Astrocyte (in vitro differentiated cells and primary cell): ENCODE measurements at regions not wholly inside any gene's neighbourhood (a gene's known extent, or its start where the extent isn't known, plus 50 kb on each side); places are given as distances from the start of the nearest gene placed in this dataset.
"Not testable (repeated sequence)": the region's sequence is repeated elsewhere in the genome, so short reads cannot be mapped to it uniquely, and the experiment has no call there.

Source experiments
- DNase-seq: peaks from one replicate; pipeline ENCODE4 v3.0.0-alpha.2; 2010; ENCODE audit warnings: low read depth
- FAIRE-seq: peaks from 2 replicates; lab custom pipeline; 2011; peaks lifted over from hg19 to GRCh38; lab: Jason Lieb, UNC
- H2AFZ ChIP-seq: 2 replicates; pipeline ENCODE4 v1.6.0; 2012; ENCODE audit warnings: low read depth, low read length, inconsistent platforms
- H3K27ac ChIP-seq: 2 replicates; pipeline ENCODE4 v1.5.1; 2011; ENCODE audit warnings: low read depth, low read length, inconsistent platforms
- H3K27me3 ChIP-seq: 2 replicates; pipeline ENCODE4 v1.6.0; 2011; ENCODE audit warnings: low read length, inconsistent platforms; ENCODE audit not compliant: insufficient read depth
- H3K36me3 ChIP-seq: 2 replicates; pipeline ENCODE4 v1.5.1; 2011; ENCODE audit warnings: low read length, inconsistent platforms; ENCODE audit not compliant: insufficient read depth
- H3K4me1 ChIP-seq: 2 replicates; pipeline ENCODE4 v1.5.1; 2011; ENCODE audit warnings: low read length, inconsistent platforms; ENCODE audit not compliant: insufficient read depth
- H3K4me2 ChIP-seq: 2 replicates; pipeline ENCODE4 v1.6.0; 2012; ENCODE audit warnings: low read length, inconsistent platforms
- H3K4me3 ChIP-seq: 2 replicates; pipeline ENCODE4 v1.5.1; 2011; ENCODE audit warnings: low read depth, mild to moderate bottlenecking, low read length, inconsistent platforms; ENCODE audit not compliant: insufficient read depth
- H3K79me2 ChIP-seq: 2 replicates; pipeline ENCODE4 v1.6.0; 2012; ENCODE audit warnings: mild to moderate bottlenecking, low read length, inconsistent platforms; ENCODE audit not compliant: insufficient read depth
- H3K9ac ChIP-seq: 2 replicates; pipeline ENCODE4 v1.6.0; 2012; ENCODE audit warnings: mild to moderate bottlenecking, low read length, inconsistent platforms
- H3K9me3 ChIP-seq: 2 replicates; pipeline ENCODE4 v1.5.1; 2012; ENCODE audit warnings: low read depth, mild to moderate bottlenecking, low read length, inconsistent platforms; ENCODE audit not compliant: insufficient read depth
- H4K20me1 ChIP-seq: 2 replicates; pipeline ENCODE4 v1.6.0; 2012; ENCODE audit warnings: low read length, inconsistent platforms; ENCODE audit not compliant: insufficient read depth
- H3K27ac Mint-ChIP-seq: one replicate; pipeline ENCODE4 v1.8.0; 2021; ENCODE audit warnings: mild to moderate bottlenecking, mixed read lengths; ENCODE audit not compliant: unreplicated experiment
- H3K27me3 Mint-ChIP-seq: one replicate; pipeline ENCODE4 v1.8.0; 2021; ENCODE audit warnings: low read depth, mixed read lengths; ENCODE audit not compliant: unreplicated experiment
- H3K36me3 Mint-ChIP-seq: one replicate; pipeline ENCODE4 v1.8.0; 2021; ENCODE audit warnings: low read depth, mixed read lengths; ENCODE audit not compliant: unreplicated experiment
- H3K4me1 Mint-ChIP-seq: one replicate; pipeline ENCODE4 v1.8.0; 2021; ENCODE audit warnings: low read depth, mixed read lengths; ENCODE audit not compliant: unreplicated experiment
- H3K4me3 Mint-ChIP-seq: one replicate; pipeline ENCODE4 v1.8.0; 2021; ENCODE audit warnings: mild to moderate bottlenecking, moderate library complexity, mixed read lengths; ENCODE audit not compliant: unreplicated experiment
- H3K9me3 Mint-ChIP-seq: one replicate; pipeline ENCODE4 v1.8.0; 2021; ENCODE audit warnings: mild to moderate bottlenecking, mixed read lengths; ENCODE audit not compliant: unreplicated experiment
- EZH2 ChIP-seq: IDR thresholded peaks from 2 replicates; pipeline ENCODE4 v1.6.1; 2012; ENCODE audit warnings: mild to moderate bottlenecking, low read length, inconsistent platforms; ENCODE audit not compliant: insufficient read depth
- TF ChIP-seq, protein P1 (sequence below): IDR thresholded peaks from 2 replicates; pipeline ENCODE4 v1.5.1; 2011; ENCODE audit warnings: low read depth, mild to moderate bottlenecking, inconsistent platforms, low read length, moderate library complexity; ENCODE audit not compliant: insufficient read depth

DNA sequence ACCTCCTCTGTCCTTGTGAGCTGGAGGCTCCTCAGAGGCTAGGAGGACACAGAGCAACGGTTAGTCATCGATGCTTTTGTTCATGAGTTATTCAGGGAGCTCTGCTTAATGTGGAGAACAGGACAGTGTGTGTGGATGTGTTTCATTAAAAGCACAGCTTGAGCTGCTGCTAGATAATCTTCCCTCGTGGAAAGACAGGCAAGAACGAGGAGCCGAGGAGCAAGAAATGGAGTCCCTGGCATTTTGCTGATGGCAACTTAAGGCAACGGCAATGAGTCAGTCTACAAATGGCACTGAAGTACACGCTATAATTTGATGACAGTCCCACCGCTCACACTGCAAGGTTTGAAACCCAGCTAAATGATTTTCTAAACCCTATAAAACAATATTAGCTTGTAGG, 106.2 kb downstream of the IGLL1 start:
- no peak overlapping the region for H2AFZ ChIP-seq
- no peaks in the 10 kb centered on the region for H3K79me2 ChIP-seq
- no peak overlapping the region for H3K4me3 Mint-ChIP-seq
- H3K27me3 Mint-ChIP-seq = peaks cover 26% of the 10 kb centered on the region
- no peak overlapping the region for H3K27ac ChIP-seq
- H3K9ac ChIP-seq = no peak overlapping the region
- TF ChIP-seq EZH2 = no peak
- TF ChIP-seq, protein P1, sequence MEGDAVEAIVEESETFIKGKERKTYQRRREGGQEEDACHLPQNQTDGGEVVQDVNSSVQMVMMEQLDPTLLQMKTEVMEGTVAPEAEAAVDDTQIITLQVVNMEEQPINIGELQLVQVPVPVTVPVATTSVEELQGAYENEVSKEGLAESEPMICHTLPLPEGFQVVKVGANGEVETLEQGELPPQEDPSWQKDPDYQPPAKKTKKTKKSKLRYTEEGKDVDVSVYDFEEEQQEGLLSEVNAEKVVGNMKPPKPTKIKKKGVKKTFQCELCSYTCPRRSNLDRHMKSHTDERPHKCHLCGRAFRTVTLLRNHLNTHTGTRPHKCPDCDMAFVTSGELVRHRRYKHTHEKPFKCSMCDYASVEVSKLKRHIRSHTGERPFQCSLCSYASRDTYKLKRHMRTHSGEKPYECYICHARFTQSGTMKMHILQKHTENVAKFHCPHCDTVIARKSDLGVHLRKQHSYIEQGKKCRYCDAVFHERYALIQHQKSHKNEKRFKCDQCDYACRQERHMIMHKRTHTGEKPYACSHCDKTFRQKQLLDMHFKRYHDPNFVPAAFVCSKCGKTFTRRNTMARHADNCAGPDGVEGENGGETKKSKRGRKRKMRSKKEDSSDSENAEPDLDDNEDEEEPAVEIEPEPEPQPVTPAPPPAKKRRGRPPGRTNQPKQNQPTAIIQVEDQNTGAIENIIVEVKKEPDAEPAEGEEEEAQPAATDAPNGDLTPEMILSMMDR = no peak
- H3K4me1 ChIP-seq = no peaks in the 10 kb centered on the region
- no peaks in the 10 kb centered on the region for H3K9me3 ChIP-seq
- H3K27me3 ChIP-seq = no peaks in the 10 kb centered on the region
- H3K4me2 ChIP-seq = no peak overlapping the region
- H3K36me3 Mint-ChIP-seq = no peaks in the 10 kb centered on the region
- no peak overlapping the region for H3K27ac Mint-ChIP-seq
- FAIRE-seq (no peak), DNase-seq (no peak)
- H3K9me3 Mint-ChIP-seq = no peaks in the 10 kb centered on the region
- H3K4me1 Mint-ChIP-seq = peaks cover 4% of the 10 kb centered on the region
- H3K4me3 ChIP-seq = no peak overlapping the region
- H4K20me1 ChIP-seq = no peaks in the 10 kb centered on the region
- H3K36me3 ChIP-seq = no peaks in the 10 kb centered on the region

- not testable (repeated sequence) for H3K36me3 Mint-ChIP-seq, H3K4me3 Mint-ChIP-seq, H3K27me3 ChIP-seq, H3K79me2 ChIP-seq, H2AFZ ChIP-seq, H3K4me1 ChIP-seq, FAIRE-seq, H3K9me3 Mint-ChIP-seq, H3K36me3 ChIP-seq, H3K27ac ChIP-seq, H4K20me1 ChIP-seq, H3K9ac ChIP-seq, H3K4me1 Mint-ChIP-seq, DNase-seq, H3K9me3 ChIP-seq, H3K4me3 ChIP-seq, H3K4me2 ChIP-seq, H3K27ac Mint-ChIP-seq
- peaks cover 22% of the 10 kb centered on the region for H3K27me3 Mint-ChIP-seq
Measured at GRCh38 chr22:23472376-23472775, 107.7 kb downstream of the IGLL1 start.

DNA sequence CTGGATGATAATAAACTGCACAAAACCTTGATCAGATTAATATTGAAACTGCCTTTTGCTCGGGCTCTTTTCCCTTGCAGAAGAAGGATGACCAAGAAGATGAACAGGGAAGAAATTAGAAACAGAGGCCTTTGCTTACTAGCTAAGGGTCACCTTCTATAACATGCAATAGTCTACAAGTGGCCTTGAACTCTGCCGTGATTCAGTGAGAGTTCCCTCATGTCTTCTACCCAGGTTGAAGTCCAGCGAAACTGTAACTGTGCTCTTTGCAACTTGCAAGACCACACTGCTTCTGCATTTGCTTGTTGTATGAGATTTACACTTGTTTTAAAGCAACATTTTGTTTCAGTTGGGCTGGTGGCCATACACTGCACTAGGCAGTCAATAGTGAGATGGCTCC, 108.4 kb downstream of the IGLL1 start:
- Histone ChIP-seq H3K4me3 (no peak overlapping the region), H3K4me1 (no peaks in the 10 kb centered on the region), H3K79me2 (no peaks in the 10 kb centered on the region), H3K9ac (no peak overlapping the region), H3K9me3 (no peaks in the 10 kb centered on the region), H3K27ac (no peak overlapping the region), H4K20me1 (no peaks in the 10 kb centered on the region), H3K4me2 (no peak overlapping the region), H3K27me3 (no peaks in the 10 kb centered on the region), H3K36me3 (no peaks in the 10 kb centered on the region), H2AFZ (no peak overlapping the region)
- Mint-ChIP-seq H3K4me1 (no peaks in the 10 kb centered on the region), H3K9me3 (no peaks in the 10 kb centered on the region), H3K27me3 (peaks cover 22% of the 10 kb centered on the region), H3K27ac (no peak overlapping the region), H3K36me3 (no peaks in the 10 kb centered on the region), H3K4me3 (no peak overlapping the region)
- DNase-seq = no peak
- FAIRE-seq = no peak
- TF ChIP-seq EZH2 = no peak
- TF ChIP-seq, protein P1 = no peak
